IPS DF 19.7 (cell line): ENCODE measurements at regions not wholly inside any gene's neighbourhood (a gene's known extent, or its start where the extent isn't known, plus 50 kb on each side); places are given as distances from the start of the nearest gene placed in this dataset.

Experiments used
- DNase-seq: peaks from one replicate; pipeline ENCODE4 v3.0.0-alpha.2; 2013; ENCODE audit warnings: low read depth, low spot score

DNA sequence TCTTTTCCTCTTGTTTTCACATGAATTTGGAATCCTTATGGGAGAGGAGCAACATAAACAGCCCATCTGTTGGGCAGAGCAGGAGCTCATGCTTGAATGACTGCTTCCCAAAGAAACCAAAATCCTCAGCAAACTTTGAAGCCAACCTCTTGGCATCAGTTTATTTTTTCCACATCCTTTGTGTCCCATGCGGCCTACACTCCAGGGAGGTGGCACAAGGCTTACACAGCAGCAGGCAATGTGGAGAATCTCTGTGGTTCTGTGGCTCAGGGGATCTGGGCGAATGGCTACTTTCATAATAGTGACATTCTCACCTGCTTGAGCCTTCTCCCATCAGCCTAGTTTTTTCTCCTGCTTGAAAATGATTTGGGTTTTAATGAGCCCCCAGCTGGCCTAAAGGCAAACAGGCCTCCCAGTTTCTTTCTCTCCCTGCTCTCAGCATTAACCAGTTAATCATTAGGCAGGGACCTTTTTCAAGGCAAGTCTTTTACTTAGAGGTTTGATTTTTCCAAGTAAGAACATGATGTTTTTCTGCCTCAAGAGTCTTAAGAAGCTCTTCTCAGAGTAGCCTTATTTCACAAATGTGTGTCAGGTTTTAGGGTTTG is 370.3 kb downstream of the ARHGEF28 start:
- no peak for DNase-seq

DNA sequence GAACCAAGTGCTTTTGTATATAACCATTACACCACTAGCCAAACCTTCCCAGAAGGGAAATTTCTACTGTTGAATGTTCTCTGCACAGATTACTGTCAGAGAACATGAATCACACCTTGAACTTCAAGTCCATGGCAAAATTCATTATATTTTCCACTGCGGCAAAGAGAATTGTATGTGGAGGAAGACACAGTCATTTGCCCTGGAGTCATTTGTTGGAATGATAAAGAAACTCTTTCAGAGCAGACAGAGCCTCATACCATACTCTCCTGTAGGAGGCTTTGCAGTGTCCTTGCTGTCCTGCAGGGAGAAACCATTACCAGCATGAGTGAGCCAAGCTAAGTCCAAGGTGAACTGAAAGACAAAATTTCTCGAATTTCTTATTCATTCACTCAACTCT is 369.0 kb downstream of the ARHGEF28 start:
- no peak for DNase-seq
